ENCODE measurements at regions not wholly inside any gene's neighbourhood (a gene's known extent, or its start where the extent isn't known, plus 50 kb on each side); places are given as distances from the start of the nearest gene placed in this dataset.

- DNase-seq (ENCODE audit: low spot score), result no peak
Observed at GRCh38 chr4:66872661-66873060, 672.6 kb downstream of the CENPC start.

GRCh38 chr4:66863481-66863880 lies 681.8 kb downstream of the CENPC start:
- in situ Hi-C loops (cut with HindIII; ENCODE audit: extremely low pct_ligation_motif_present, low pct_unique_long_range_greater_than_20kb) (no loop called here), intact Hi-C loops (cut with micrococcal nuclease; ENCODE audit: unreplicated experiment) (no loop called here)
- Histone ChIP-seq H3K4me1 (ENCODE audit: insufficient read depth, low read length) (no peaks in the 10 kb centered on the region), H3K27ac (ENCODE audit: extremely low read length, insufficient read depth, low read length) (no peak overlapping the region), H3K4me3 (replicated peaks in 1 of 3; ENCODE audit: insufficient read depth in 1 of 3, low read depth in 2 of 3, low read length in 3 of 3) (no peak overlapping the region), H3K36me3 (replicated peaks in 1 of 2; ENCODE audit: control insufficient read depth in 1 of 2, insufficient read depth in 2 of 2, low read length in 2 of 2) (no peaks in the 10 kb centered on the region), H3K79me2 (ENCODE audit: insufficient read depth, low read length) (no peaks in the 10 kb centered on the region), H3K9me3 (ENCODE audit: low read length) (no peaks in the 10 kb centered on the region), H3K9ac (ENCODE audit: insufficient read depth, low read depth, low read length) (no peak overlapping the region), H3K4me2 (ENCODE audit: low read depth, low read length) (no peak overlapping the region), H4K20me1 (ENCODE audit: insufficient read depth, low read length) (no peaks in the 10 kb centered on the region), H2AFZ (ENCODE audit: low read length) (no peak overlapping the region), H3K27me3 (ENCODE audit: control insufficient read depth in 1 of 2, insufficient read depth in 2 of 2, low read length in 2 of 2) (no peaks in the 10 kb centered on the region)
- POLR2A ChIA-PET, result no interaction called here
- BruUV-seq (replicated peaks), result no TSS peak
- no peak for FAIRE-seq
- no peak for DNase-seq (ENCODE audit: low spot score)
- CTCF ChIA-PET (ENCODE audit: low intra/inter-chr PET ratio, low total read pairs), result no interaction called here
- TF ChIP-seq TBX2 (CRISPR knock-in tag; IDR thresholded peaks at IDR 0.05; ENCODE audit: borderline replicate concordance) (no peak), ZNF780A (CRISPR knock-in tag; IDR thresholded peaks at IDR 0.05) (no peak), FIP1L1 (IDR thresholded peaks at IDR 0.05; ENCODE audit: borderline replicate concordance, insufficient read depth, low read depth, low read length) (no peak), ZMYM2 (CRISPR knock-in tag; IDR thresholded peaks at IDR 0.05) (no peak), ZNF790 (CRISPR knock-in tag; IDR thresholded peaks at IDR 0.05; ENCODE audit: borderline replicate concordance) (no peak), ZFP91 (CRISPR knock-in tag; IDR thresholded peaks at IDR 0.05; ENCODE audit: borderline replicate concordance) (no peak), ZNF124 (CRISPR knock-in tag; IDR thresholded peaks at IDR 0.05) (no peak), PRMT3 (CRISPR knock-in tag; IDR thresholded peaks at IDR 0.05; ENCODE audit: borderline replicate concordance, low read depth) (no peak)
- no peak for ATAC-seq

More at GRCh38 chr4:66872661-66873060, 672.6 kb downstream of the CENPC start:
- intact Hi-C loops (cut with micrococcal nuclease; ENCODE audit: unreplicated experiment) (no loop called here), in situ Hi-C loops (cut with HindIII; ENCODE audit: extremely low pct_ligation_motif_present, low pct_unique_long_range_greater_than_20kb) (no loop called here)
- Histone ChIP-seq H3K27me3 (ENCODE audit: control insufficient read depth in 1 of 2, insufficient read depth in 2 of 2, low read length in 2 of 2) (no peaks in the 10 kb centered on the region; a peak in 1 of 5 replicates), H3K79me2 (ENCODE audit: insufficient read depth, low read length) (no peaks in the 10 kb centered on the region), H3K4me1 (ENCODE audit: insufficient read depth, low read length) (no peaks in the 10 kb centered on the region), H3K36me3 (replicated peaks in 1 of 2; ENCODE audit: control insufficient read depth in 1 of 2, insufficient read depth in 2 of 2, low read length in 2 of 2) (no peaks in the 10 kb centered on the region), H3K27ac (ENCODE audit: extremely low read length, insufficient read depth, low read length) (no peak overlapping the region), H3K4me3 (replicated peaks in 1 of 3; ENCODE audit: insufficient read depth in 1 of 3, low read depth in 2 of 3, low read length in 3 of 3) (no peak overlapping the region), H4K20me1 (ENCODE audit: insufficient read depth, low read length) (no peaks in the 10 kb centered on the region), H3K9me3 (ENCODE audit: low read length) (no peaks in the 10 kb centered on the region), H2AFZ (ENCODE audit: low read length) (no peak overlapping the region), H3K4me2 (ENCODE audit: low read depth, low read length) (no peak overlapping the region), H3K9ac (ENCODE audit: insufficient read depth, low read depth, low read length) (no peak overlapping the region)
- no peak for TF ChIP-seq ZBTB42 (CRISPR knock-in tag; IDR thresholded peaks at IDR 0.05)
- 0 out of 2 replicates have a peak, but pooled peaks have one; percentile 11 for TF ChIP-seq CREB1 (IDR thresholded peaks at IDR 0.05)
- TF ChIP-seq CREB1 (CRISPR knock-in tag; IDR thresholded peaks at IDR 0.05), result no peak
- TF ChIP-seq ZBTB38 (CRISPR knock-in tag; IDR thresholded peaks at IDR 0.05), result no peak
- ATAC-seq, result no peak
- ChIA-PET POLR2A (no interaction called here), CTCF (ENCODE audit: low intra/inter-chr PET ratio, low total read pairs) (no interaction called here)
- BruUV-seq (replicated peaks), result no TSS peak
- no peak for FAIRE-seq
- 40% methylated on average over 1 of the region's 1 CpG for WGBS (ENCODE audit: low lambda C conversion rate)

Measured in HepG2 (cell line).